PFSK-1 (cell line): ENCODE measurements at regions not wholly inside any gene's neighbourhood (a gene's known extent, or its start where the extent isn't known, plus 50 kb on each side); places are given as distances from the start of the nearest gene placed in this dataset.

Experiments used
- FOXP2 ChIP-seq: optimal IDR thresholded peaks from 2 replicates; pipeline ENCODE3; 2011; ENCODE audit warnings: borderline replicate concordance, control low read depth, inconsistent platforms; ENCODE audit not compliant: insufficient read depth; ENCODE audit errors: extremely low read length, extremely low read depth
- POLR2AphosphoS5 ChIP-seq: IDR thresholded peaks from 2 replicates; pipeline ENCODE4 v1.6.1; 2012; ENCODE audit warnings: low read depth, mild to moderate bottlenecking, control low read depth, low read length, moderate library complexity
- SIN3A ChIP-seq: IDR thresholded peaks from 2 replicates; pipeline ENCODE4 v1.6.1; 2012; ENCODE audit warnings: mild to moderate bottlenecking, low read length, moderate library complexity, borderline replicate concordance; ENCODE audit not compliant: insufficient read depth
- TAF1 ChIP-seq: IDR thresholded peaks from 2 replicates; pipeline ENCODE4 v1.6.1; 2012; ENCODE audit warnings: low read length, control low read depth, borderline replicate concordance; ENCODE audit not compliant: insufficient read depth
- TF ChIP-seq, protein P1 (sequence below), 2 experiments: IDR thresholded peaks; 2 replicates each; pipeline versions ENCODE4 v1.6.1 to v1.8.0; 2011 to 2012; ENCODE audit warnings: low read depth in 2 of 2, low read length in 2 of 2, control low read depth in 1 of 2, inconsistent platforms in 1 of 2, mild to moderate bottlenecking in 1 of 2, moderate library complexity in 1 of 2; ENCODE audit not compliant: insufficient read depth in 1 of 2

DNA sequence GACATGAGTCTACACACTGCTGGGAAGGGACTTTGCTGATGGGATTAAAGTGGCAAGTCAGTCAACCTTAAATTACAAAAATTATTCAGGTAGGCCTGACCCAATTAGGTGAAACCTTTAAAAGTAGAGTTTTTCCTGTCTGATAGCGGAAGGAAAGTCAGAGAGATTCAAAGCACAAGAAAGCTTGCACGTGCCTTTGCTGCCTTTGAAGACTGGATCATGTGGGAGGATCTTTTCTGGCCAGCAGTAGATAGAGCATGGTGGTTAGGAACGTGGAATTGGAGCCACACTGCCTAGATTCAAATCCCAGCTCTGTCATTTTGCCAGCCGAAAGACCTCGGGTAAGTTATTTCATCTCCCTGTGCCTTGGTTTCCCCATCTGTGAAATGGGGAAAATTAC, 265.8 kb upstream of the PROK2 start:
- TF ChIP-seq SIN3A (no peak), TAF1 (no peak), POLR2AphosphoS5 (no peak), FOXP2 (no peak)
- TF ChIP-seq, protein P1, sequence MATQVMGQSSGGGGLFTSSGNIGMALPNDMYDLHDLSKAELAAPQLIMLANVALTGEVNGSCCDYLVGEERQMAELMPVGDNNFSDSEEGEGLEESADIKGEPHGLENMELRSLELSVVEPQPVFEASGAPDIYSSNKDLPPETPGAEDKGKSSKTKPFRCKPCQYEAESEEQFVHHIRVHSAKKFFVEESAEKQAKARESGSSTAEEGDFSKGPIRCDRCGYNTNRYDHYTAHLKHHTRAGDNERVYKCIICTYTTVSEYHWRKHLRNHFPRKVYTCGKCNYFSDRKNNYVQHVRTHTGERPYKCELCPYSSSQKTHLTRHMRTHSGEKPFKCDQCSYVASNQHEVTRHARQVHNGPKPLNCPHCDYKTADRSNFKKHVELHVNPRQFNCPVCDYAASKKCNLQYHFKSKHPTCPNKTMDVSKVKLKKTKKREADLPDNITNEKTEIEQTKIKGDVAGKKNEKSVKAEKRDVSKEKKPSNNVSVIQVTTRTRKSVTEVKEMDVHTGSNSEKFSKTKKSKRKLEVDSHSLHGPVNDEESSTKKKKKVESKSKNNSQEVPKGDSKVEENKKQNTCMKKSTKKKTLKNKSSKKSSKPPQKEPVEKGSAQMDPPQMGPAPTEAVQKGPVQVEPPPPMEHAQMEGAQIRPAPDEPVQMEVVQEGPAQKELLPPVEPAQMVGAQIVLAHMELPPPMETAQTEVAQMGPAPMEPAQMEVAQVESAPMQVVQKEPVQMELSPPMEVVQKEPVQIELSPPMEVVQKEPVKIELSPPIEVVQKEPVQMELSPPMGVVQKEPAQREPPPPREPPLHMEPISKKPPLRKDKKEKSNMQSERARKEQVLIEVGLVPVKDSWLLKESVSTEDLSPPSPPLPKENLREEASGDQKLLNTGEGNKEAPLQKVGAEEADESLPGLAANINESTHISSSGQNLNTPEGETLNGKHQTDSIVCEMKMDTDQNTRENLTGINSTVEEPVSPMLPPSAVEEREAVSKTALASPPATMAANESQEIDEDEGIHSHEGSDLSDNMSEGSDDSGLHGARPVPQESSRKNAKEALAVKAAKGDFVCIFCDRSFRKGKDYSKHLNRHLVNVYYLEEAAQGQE (IDR thresholded peaks at IDR 0.05; ENCODE audit: insufficient read depth in 1 of 2, low read depth in 2 of 2, low read length in 2 of 2): no peak

DNA sequence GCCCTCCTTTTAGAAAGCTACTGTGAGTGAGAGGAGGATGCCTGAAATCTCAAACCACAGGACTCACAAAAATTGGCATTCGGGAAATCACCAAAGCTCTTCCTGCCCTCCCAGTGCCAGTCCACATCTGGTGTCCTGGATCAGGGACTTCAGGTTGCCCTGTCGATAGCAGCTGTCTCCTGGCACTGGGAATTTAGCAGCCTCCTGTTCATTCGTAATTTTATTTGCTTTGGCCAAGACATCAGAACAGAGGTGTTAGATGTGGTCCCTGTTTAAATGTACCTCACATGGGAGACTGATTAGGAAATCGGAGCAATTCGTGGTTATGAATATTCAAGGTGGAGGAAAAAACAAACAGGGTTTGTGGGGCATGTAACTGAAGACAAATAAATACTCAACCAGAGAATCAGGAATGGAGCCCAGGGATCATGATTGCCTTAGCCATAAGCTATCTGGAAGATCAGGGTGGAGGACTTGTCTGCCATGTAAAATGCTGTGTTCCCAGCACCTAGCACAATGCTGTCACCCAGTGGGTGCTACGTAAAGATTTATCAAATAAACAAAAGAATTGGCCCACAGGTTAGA, 265.2 kb upstream of the PROK2 start:
- TF ChIP-seq FOXP2: no peak
- no peak for TF ChIP-seq POLR2AphosphoS5
- TF ChIP-seq, protein P1 (IDR thresholded peaks at IDR 0.05; ENCODE audit: insufficient read depth in 1 of 2, low read depth in 2 of 2, low read length in 2 of 2): no peak
- TF ChIP-seq SIN3A: no peak
- TF ChIP-seq TAF1: no peak

DNA sequence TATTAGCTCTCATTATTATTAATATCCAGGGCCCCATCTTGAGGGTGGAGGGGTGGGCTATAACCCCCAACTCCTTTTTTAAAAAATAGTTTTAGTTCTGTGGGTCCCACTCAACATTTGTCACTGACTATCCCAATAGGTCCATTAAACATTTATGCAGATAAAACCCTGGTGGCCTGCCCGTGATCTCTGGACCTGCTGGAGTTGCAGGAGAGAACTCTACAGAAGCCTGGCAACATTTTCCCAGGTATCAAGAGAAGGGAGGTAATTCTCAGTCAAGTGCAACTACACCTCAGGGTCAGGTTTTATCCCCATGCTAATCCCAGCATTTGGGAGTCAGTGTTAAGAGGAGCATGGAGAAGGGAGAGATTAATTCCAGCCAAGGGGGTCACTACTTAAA, 264.4 kb upstream of the PROK2 start:
- TF ChIP-seq FOXP2: no peak
- TF ChIP-seq, protein P1 (IDR thresholded peaks at IDR 0.05; ENCODE audit: insufficient read depth in 1 of 2, low read depth in 2 of 2, low read length in 2 of 2): no peak
- no peak for TF ChIP-seq SIN3A
- TF ChIP-seq TAF1: no peak
- TF ChIP-seq POLR2AphosphoS5: no peak

DNA sequence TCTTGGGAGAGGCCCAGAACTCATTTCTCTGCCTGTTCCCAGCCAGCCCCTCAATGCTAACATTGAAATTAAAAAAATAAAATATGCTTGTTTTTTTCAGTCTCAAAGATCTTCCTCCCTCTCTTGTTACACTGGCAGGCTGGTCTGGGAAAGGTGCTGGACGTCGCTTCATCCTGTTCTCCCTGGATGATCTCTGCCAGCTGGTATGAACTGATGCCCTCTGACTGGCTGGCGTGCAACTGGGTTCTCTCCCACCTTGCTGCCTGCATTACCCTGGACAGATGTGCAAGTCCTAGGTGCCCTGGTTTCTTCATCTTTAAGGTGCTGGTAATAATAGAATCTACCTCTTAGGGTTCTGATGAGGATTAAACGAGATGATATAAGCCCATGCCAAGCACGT, 263.9 kb upstream of the PROK2 start:
- TF ChIP-seq POLR2AphosphoS5 (no peak), TAF1 (no peak), SIN3A (no peak), FOXP2 (no peak)
- TF ChIP-seq, protein P1 (IDR thresholded peaks at IDR 0.05; ENCODE audit: insufficient read depth in 1 of 2, low read depth in 2 of 2, low read length in 2 of 2): no peak
